HL-60 (cell line): ENCODE measurements at regions not wholly inside any gene's neighbourhood (a gene's known extent, or its start where the extent isn't known, plus 50 kb on each side); places are given as distances from the start of the nearest gene placed in this dataset.

Experiments used
- POLR2AphosphoS5 ChIP-seq: IDR thresholded peaks from 2 replicates; pipeline ENCODE4 v1.6.1; 2012; ENCODE audit warnings: low read depth
- SPI1 ChIP-seq: IDR thresholded peaks from 2 replicates; pipeline ENCODE4 v1.6.1; 2012; ENCODE audit warnings: low read depth, mild to moderate bottlenecking, borderline replicate concordance
- TF ChIP-seq, protein P1 (sequence below): IDR thresholded peaks from one replicate; pipeline ENCODE4 v1.5.1; 2011; ENCODE audit warnings: low read length, control low read depth, inconsistent platforms; ENCODE audit not compliant: insufficient read depth
- TF ChIP-seq, protein P2 (sequence below): IDR thresholded peaks from 2 replicates; pipeline ENCODE4 v1.6.1; 2012; ENCODE audit warnings: low read depth; ENCODE audit not compliant: insufficient replicate concordance

GRCh38 chr10:35838054-35838453, 196.0 kb upstream of the FZD8 start:
- TF ChIP-seq, protein P1, sequence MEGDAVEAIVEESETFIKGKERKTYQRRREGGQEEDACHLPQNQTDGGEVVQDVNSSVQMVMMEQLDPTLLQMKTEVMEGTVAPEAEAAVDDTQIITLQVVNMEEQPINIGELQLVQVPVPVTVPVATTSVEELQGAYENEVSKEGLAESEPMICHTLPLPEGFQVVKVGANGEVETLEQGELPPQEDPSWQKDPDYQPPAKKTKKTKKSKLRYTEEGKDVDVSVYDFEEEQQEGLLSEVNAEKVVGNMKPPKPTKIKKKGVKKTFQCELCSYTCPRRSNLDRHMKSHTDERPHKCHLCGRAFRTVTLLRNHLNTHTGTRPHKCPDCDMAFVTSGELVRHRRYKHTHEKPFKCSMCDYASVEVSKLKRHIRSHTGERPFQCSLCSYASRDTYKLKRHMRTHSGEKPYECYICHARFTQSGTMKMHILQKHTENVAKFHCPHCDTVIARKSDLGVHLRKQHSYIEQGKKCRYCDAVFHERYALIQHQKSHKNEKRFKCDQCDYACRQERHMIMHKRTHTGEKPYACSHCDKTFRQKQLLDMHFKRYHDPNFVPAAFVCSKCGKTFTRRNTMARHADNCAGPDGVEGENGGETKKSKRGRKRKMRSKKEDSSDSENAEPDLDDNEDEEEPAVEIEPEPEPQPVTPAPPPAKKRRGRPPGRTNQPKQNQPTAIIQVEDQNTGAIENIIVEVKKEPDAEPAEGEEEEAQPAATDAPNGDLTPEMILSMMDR = no peak
- TF ChIP-seq, protein P2, sequence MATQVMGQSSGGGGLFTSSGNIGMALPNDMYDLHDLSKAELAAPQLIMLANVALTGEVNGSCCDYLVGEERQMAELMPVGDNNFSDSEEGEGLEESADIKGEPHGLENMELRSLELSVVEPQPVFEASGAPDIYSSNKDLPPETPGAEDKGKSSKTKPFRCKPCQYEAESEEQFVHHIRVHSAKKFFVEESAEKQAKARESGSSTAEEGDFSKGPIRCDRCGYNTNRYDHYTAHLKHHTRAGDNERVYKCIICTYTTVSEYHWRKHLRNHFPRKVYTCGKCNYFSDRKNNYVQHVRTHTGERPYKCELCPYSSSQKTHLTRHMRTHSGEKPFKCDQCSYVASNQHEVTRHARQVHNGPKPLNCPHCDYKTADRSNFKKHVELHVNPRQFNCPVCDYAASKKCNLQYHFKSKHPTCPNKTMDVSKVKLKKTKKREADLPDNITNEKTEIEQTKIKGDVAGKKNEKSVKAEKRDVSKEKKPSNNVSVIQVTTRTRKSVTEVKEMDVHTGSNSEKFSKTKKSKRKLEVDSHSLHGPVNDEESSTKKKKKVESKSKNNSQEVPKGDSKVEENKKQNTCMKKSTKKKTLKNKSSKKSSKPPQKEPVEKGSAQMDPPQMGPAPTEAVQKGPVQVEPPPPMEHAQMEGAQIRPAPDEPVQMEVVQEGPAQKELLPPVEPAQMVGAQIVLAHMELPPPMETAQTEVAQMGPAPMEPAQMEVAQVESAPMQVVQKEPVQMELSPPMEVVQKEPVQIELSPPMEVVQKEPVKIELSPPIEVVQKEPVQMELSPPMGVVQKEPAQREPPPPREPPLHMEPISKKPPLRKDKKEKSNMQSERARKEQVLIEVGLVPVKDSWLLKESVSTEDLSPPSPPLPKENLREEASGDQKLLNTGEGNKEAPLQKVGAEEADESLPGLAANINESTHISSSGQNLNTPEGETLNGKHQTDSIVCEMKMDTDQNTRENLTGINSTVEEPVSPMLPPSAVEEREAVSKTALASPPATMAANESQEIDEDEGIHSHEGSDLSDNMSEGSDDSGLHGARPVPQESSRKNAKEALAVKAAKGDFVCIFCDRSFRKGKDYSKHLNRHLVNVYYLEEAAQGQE = no peak
- TF ChIP-seq POLR2AphosphoS5 = no peak
- TF ChIP-seq SPI1 = no peak
